Adrenal gland (tissue), 5 donors: ENCODE measurements at regions not wholly inside any gene's neighbourhood (a gene's known extent, or its start where the extent isn't known, plus 50 kb on each side); places are given as distances from the start of the nearest gene placed in this dataset.

ENCODE experiments used
- POLR2A ChIP-seq, 2 donors: fragments of 450-650 bp; IDR thresholded peaks; one replicate each; pipeline ENCODE4 v1.6.1; 2017; ENCODE audit warnings: antibody characterized with exemption in 2 of 2, mild to moderate bottlenecking in 2 of 2, moderate library complexity in 1 of 2
- TF ChIP-seq, protein P1 (sequence below), 6 experiments: fragments of 450-650 bp in 4 of 6; fragments of 200-600 bp in 2 of 6; sonication (generic) in 1 of 6; IDR thresholded peaks; 1 replicate in 5 of 6; 2 replicates in 1 of 6; pipeline versions ENCODE4 v1.5.1 to v1.8.0; 2016 to 2021; ENCODE audit warnings: antibody characterized with exemption in 6 of 6, mild to moderate bottlenecking in 2 of 6, moderate library complexity in 1 of 6
- donor health status: DM: no; HTN: no; CAD: no.

DNA sequence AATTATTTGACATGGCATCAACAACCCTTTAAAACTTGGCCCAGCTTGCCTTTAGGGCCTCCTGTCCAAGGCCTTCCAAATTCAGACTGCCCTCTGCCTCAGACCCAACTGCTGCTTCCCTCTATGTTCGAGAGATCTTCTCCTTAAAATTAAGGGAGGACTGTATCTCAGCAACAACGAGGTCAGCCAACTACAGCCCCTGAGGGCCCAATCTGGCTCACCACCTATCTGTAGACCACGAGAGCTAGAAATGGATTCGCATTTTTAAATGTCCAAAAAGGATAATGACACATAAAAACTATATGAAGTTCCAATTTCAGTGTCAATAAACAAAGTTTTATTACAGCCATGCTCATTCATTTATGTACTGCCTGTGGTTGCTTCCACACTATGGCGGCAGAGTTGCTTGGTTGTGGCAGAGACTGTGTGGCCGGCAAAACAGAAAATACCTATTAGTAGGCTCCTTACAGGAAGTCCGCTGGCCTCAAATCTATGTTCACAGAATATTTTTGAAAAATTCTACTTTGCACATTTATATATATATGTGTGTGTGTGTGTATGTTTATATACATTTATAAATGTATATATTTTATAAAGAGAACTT lies 1026.9 kb downstream of the BCL11B start:
- TF ChIP-seq, protein P1, sequence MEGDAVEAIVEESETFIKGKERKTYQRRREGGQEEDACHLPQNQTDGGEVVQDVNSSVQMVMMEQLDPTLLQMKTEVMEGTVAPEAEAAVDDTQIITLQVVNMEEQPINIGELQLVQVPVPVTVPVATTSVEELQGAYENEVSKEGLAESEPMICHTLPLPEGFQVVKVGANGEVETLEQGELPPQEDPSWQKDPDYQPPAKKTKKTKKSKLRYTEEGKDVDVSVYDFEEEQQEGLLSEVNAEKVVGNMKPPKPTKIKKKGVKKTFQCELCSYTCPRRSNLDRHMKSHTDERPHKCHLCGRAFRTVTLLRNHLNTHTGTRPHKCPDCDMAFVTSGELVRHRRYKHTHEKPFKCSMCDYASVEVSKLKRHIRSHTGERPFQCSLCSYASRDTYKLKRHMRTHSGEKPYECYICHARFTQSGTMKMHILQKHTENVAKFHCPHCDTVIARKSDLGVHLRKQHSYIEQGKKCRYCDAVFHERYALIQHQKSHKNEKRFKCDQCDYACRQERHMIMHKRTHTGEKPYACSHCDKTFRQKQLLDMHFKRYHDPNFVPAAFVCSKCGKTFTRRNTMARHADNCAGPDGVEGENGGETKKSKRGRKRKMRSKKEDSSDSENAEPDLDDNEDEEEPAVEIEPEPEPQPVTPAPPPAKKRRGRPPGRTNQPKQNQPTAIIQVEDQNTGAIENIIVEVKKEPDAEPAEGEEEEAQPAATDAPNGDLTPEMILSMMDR (IDR thresholded peaks at IDR 0.05) = no peak
- TF ChIP-seq POLR2A (IDR thresholded peaks at IDR 0.05) = no peak
